Skin epidermis (tissue), 12 donors: ENCODE measurements at regions not wholly inside any gene's neighbourhood (a gene's known extent, or its start where the extent isn't known, plus 50 kb on each side); places are given as distances from the start of the nearest gene placed in this dataset.
A peak's percentile ranks its signal among the peaks of the same experiment; 100 is the strongest.

Experiments
- H3K27ac ChIP-seq, 21 experiments: fragments of 200-600 bp; sonication (generic) in 11 of 21; one replicate each; pipeline ENCODE4 v1.5.0; 2020; ENCODE audit warnings: mild to moderate bottlenecking in 3 of 21, inconsistent platforms in 2 of 21, moderate library complexity in 2 of 21
- H3K4me3 ChIP-seq, 7 experiments: fragments of 200-600 bp; sonication (generic) in 2 of 7; one replicate each; pipeline ENCODE4 v1.5.0; 2020; ENCODE audit warnings: inconsistent platforms in 2 of 7, mild to moderate bottlenecking in 2 of 7, moderate library complexity in 1 of 7

DNA sequence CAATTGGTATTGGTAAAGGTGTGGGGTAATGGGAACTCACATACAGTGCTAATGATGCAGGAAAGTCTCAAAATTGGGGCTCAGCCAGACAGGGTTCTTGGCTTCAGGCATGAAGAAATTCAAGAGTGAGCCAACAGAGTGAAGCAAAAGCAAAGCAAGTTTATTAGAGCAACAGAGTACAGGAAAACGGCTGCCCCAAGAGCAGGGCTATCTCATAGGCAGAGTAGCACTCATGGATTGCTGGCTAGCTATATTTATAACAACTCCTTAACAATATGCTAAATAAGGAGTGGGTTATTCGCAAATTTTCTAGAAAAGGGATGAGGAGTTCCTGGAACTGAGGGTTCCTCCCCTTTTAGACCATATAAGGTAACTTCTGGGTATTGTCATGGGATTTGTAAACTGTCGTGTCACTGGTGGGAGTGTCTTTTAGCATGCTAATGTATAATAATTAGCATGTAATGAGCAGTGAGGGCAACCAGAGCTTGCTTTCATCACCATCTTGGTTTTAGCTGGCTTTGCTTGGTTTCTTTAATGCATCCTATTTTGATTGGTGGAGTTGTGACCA lies 233.8 kb upstream of the NOL4 start:
- no peak overlapping the region for H3K4me3 ChIP-seq
- no peak overlapping the region for H3K27ac ChIP-seq

DNA sequence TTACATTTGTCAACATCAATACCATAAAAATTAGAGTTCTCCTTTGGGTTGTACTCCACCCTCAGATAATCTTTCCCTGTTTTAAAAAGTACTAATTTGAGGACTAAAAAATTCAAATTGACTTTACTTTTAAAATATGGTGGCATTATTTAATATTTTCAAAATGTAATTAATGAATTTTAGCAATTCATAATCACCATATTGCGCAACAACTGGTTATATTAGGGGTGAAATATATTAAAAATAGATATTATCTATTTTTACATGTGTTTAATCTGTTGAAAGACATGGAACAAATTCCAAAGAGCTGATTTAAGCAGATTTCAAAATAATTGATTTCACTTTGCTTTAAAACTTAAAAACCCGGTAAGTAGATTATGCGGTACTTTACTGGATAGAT lies 236.6 kb upstream of the NOL4 start:
- Histone ChIP-seq H3K27ac (no peak overlapping the region), H3K4me3 (no peak overlapping the region)

DNA sequence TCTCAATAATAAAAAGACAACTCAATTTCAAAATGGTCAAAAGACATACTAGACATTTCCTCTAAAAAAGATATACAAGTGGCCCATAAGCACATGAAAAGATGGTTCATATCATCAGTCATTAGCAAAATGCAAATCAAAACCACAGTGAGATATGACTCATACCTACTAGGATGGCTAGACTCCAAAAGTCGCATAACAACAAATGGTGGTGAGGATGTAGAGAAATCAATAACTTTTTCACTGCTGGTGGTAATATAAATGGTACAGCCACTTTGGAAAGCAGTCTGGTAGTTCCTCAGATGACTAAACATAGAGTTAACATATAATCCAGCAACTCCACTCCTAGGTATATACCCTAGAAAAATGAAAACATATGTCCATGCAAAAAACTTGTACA lies 242.3 kb upstream of the NOL4 start:
- Histone ChIP-seq H3K27ac (no peak overlapping the region), H3K4me3 (no peak overlapping the region)

DNA sequence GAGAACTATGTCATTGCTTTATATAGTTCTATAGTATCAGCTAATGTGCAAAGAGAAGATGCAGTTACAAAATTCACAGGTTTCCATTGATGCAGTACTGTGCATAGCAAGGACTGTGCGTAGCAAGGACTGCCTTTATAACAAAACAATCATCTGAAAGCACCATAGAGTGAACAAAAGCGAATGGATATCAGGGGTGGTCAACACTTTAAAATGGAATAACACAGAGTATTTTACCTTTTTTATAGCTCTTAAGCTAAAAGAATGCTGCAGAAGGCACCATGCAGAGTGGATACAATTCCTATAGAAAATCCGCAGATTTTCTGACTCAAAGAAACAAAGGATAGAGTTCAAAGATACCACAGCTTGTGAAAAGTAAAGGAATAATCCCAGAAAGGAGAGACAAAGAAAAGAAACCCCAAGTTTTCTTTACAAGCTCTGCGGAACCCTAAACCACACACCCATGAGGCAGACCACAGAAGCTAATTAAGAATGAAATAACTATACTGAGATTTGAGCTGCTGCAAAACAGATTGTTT lies 229.9 kb upstream of the DTNA start:
- H3K4me3 ChIP-seq: no peak overlapping the region
- no peak overlapping the region for H3K27ac ChIP-seq

DNA sequence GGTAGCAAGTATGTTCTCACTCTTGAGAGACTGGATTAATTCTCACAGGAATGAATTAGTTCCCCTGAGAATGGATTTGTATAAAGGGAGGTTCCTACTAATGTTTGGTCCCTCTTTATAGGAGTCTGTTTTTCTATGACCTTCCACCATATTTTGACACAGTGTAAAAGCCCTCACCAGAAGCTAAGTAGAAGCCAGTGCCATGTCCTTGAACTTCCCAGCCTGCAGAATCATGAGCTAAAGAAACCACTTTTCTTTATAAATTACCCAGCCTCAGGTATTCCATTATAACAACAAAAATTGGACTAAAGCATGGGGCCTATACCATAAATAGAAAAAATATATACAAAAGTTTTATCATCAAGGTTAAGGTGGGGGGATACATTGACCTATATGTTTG lies 227.9 kb upstream of the DTNA start:
- H3K4me3 ChIP-seq: no peak overlapping the region
- no peak overlapping the region for H3K27ac ChIP-seq

DNA sequence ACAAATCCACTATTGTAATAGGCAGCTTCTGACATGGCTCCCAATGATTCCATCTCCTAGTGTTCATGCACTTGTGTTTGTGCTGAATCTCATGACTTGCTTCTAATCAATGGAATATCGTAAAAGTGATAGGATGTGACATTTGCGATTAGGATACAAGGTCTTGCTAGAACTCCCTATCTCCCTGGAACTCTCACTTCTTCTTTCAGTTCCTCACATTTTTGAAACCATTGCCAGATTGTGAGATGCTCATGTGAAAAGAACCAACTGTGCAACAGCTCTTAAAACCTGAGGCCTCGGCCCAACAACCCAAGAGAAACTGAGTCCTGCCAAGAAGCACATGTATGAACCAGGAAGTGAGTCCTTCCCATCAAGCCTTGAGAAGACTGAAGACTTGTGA lies 226.9 kb upstream of the DTNA start:
- Histone ChIP-seq H3K4me3 (no peak overlapping the region), H3K27ac (no peak overlapping the region)

DNA sequence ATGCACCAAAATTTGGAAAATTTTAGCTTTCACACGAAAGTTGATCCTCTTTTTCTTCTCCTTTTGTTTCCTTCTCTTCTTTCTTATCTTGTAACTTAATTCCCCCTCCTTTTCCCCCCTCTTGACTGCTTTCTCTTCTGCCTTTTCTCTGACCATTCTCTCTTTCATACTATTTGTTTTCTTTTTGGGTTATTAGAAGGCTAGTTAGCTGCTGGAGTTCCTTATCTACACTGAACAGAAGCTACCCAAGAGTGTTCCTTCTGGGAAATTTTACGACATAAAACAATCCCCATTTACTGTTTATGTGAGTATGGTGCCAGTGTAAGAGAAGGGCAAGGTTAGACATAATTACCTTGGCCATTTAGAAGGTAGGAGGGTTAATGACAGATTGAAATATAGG lies 218.4 kb upstream of the DTNA start:
- Histone ChIP-seq H3K4me3 (no peak overlapping the region), H3K27ac (no peak overlapping the region)

DNA sequence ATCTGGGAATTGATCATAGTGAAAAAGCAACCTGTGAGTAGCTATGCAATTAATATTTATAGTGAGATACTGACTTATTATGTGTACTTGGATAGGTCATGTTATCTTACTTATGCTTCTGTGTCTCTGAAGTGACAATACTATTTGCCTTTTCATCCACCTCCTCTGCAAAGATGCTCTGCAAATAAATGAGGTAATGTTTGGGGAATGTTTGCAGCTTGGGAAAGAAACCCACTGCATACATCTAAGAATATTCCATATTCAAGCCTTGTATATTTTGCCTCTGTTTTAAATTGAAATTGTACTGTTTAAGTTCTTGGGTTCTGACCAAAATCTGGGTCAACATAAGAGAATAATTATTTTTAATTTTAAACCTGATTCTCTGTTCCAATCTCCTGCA lies 217.4 kb upstream of the DTNA start:
- H3K4me3 ChIP-seq: peak overlapping the region in 1 of 7 experiments; percentile 40

DNA sequence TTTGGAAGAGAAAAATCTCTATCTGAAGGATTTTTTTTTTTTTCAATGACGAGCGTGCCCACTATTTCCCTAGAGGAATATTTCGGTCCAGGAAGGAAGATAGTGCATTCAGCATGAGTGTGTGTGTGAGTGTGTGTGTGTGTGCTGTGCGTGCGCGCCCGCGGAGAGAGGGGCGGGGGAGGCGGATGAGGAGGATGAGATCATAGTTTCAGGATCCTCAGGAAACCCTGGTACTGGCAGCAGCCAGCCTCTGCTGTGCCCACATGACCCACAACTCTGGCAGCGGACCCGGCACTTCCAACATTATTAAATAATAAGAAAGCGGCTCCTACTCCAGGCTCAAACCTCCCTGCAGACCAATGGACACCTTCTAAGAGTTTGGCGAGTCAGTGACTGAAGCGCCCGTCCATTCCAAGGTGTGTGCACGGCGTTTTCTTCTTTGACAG lies 217.0 kb upstream of the DTNA start:
- H3K4me3 ChIP-seq: peak overlapping the region; percentile 7 to 45 (median 30)
- H3K27ac ChIP-seq: peak overlapping the region in 4 of 21 experiments; percentile 19 to 62 (median 38)

More for the DNA sequence above, 217.4 kb upstream of the DTNA start:
- H3K27ac ChIP-seq: no peak overlapping the region

DNA sequence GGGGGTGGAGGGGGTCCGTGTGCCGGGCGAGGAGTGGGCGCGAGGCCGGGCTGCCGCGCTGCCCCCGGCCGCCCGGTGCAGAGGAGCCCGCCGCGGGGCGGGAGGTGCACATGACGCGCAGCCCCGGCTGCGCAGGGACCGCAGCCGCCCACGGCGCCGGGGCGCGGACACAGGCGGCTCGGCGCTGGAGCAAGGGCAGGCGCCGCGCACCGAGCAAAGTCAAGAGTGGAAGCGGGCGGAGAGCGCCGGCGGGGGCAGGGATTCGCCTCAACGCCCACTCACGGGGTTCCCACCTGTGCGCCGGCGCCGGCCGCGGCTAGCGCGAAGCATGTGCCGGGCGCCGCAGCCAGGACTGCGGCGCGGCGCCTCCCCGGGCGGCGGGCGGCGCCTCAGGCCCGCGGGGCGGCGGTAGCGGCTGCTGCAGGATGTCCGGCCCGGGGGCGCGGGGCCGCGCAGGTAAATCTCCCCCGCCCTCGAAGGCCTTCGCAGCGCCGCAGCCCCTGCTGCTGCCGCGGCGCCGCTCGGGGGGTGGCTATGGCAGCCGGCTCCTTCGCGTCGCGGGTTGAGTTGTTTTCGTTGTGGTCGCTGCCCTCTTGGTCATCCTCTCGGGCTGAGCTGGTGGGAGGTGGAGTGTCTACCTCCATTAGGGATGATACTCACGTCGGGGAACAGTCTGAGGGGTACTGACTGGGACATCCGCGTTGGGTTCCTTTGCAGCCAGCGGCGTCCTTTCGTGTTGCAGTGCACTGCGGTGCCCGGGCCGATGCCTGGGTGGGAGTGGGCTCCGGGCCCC lies 216.3 kb upstream of the DTNA start:
- H3K27ac ChIP-seq: peak overlapping the region in 4 of 21 experiments; percentile 19 to 62 (median 38)
- H3K4me3 ChIP-seq: peak overlapping the region; percentile 7 to 45 (median 30)

DNA sequence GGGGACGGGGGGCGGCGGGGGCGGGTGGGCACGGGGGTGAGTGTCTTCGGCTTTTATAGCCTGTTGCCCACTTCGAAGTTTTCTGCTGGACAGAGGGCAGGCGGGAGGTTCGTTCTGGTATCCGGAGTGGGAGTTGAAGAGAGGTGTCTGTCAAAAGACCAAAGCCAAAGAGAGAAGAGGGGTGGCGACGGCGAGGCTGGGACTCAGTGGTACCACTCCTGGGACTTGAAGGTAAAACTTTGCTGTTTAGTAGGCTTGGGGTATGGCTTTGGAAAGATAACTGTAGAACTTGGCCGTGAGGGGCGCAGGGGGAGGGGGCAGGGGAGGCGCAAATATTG lies 215.8 kb upstream of the DTNA start:
- Histone ChIP-seq H3K4me3 (peak overlapping the region in 4 of 7 experiments; percentile 30 to 45 (median 36)), H3K27ac (peak overlapping the region in 1 of 21 experiments; percentile 1)

DNA sequence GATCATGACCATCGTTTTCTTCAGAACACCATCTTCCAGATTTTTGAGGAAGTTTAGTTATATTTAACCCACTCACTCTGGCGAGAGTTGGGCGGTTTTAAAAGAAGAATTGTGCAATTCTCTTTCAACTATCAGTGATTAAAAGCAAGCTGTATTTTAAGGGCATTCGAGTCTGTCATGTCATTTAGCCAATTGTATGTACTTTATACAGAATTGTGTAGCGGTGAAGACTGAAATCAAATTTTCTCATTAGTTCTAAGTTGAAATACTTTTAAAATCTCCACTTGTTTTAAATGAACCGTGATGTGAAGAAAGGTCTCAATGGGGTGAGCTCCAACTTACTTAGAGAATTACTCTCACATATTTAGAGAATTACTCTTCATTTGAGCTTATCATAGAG lies 214.6 kb upstream of the DTNA start:
- H3K27ac ChIP-seq: no peak overlapping the region

DNA sequence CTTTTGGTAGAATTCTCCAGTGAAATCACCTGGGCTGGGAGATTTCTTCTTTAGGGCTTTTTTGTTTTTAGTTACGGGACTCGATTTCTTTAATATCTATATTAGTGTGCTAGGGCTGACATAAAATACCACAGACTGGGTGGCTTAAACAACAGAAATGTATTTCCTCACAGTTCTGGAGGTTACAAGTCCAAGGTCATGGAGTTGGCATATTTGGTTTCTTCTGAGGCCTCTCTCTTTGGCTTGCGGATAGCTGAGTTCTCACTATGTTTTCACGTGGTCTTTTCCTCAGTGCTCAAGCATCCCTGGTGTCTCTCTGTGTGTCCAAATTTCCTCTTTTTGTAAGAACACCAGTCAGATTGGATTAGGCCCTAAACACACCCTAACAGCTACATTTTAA lies 208.5 kb upstream of the DTNA start:
- no peak overlapping the region for H3K27ac ChIP-seq
- H3K4me3 ChIP-seq: no peak overlapping the region

More for the DNA sequence above, 214.6 kb upstream of the DTNA start:
- no peak overlapping the region for H3K4me3 ChIP-seq

DNA sequence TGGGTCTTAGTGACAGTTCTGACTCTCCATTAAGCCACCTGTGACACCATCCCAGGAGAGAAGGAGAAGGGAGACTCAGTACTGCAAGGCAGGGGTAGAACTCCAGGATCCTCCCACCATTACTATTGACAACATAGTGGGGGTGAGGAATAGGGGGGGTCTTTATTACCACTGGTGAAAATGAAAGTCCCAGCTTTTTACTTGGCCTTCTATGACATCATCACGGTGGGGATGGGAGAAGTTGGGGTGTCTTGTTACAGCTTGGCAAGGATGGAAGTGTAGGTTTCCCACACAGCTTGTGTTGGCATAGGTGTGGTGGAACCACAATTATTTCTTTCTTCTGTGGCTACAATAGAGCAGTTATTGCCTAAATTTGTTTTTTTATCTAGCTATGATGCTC lies 203.9 kb upstream of the DTNA start:
- no peak overlapping the region for H3K4me3 ChIP-seq
- no peak overlapping the region for H3K27ac ChIP-seq

DNA sequence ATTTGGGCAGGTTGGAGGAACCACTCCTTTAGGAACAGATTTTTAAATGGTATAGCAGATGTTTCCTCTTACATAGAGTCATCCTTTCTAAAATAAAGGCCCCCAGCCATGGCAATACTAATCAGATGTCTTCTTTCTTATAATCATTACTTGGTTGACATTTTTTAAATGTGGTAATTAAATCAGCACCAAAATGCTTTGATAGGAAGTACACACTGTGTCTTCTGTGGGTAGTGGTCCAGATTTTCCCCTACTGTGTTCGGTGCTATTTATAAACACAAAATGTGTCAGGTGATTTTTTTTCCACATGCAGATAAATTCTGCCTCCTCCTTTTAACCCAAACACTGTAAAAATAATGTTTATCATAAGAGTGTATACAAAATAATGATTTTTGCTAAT lies 200.9 kb upstream of the DTNA start:
- Histone ChIP-seq H3K27ac (no peak overlapping the region), H3K4me3 (no peak overlapping the region)

DNA sequence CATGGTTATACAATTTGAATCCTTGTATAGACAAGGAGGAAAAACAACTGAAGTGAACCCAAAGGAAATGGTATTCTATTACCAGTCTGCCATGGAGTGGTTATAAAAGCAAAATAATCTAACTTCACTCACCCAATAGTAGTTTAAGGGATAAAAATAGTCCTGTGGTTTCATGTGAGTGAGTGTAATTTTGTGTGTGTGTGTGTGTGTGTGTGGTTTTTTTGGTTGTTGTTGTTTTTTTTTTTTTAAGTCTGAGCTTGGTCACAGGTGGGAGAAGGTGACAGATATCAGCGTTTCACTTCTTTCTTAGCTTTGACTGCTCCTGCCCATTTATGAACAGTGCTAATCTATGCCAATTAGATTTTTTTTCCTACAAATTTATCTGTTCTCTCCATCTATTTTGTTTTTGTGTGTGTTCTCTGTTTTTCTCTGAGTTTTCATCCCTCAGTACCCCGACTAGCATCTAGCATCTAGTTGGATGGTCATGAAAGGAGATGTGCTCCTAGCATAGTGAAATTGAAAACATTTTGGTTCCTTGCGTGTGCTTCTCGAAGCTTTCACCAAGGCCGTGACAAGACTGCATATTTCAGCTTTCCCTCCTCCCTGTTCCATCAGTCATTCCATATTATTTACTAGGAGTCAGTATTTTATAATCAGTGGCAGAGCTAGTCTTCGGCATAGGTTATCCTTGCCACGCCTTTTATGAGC lies 200.1 kb upstream of the DTNA start:
- Histone ChIP-seq H3K4me3 (no peak overlapping the region), H3K27ac (no peak overlapping the region)

DNA sequence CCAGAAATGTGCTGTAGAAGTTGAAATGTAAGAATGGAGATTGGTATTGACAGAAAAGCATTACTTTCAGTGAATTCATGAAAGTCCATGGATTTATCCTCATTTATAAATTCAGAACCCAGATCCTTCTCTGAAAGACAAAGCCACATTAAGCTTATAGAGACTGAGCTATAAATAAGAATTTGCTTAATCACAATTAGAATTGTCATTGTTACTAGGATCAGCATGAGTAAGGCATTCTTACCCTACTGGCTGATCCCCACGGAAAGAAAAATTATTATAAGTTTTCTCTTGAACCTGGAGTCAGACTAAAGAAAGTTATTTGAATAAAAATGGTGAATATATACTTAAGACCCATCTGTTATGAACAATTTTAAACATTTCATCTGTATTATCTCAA lies 199.2 kb upstream of the DTNA start:
- Histone ChIP-seq H3K4me3 (no peak overlapping the region), H3K27ac (no peak overlapping the region)

DNA sequence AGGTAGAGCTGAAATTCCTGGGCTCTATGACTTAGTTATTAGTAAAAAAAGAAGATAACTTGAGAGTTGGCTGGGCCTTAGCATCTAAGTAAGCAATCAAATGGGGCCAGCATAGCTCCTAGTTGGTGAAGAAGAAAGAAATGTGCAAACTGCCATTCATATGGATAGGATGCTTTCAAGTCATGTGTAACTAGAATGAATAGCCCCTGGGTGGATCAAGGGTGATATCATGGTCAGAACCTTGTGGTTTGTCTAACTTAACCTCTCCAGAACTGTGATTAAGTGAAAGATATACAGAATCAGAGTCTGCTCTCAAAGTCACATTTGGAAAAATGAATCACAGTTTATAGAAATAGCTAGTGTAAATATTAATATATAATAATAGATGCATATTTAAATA lies 198.7 kb upstream of the DTNA start:
- no peak overlapping the region for H3K4me3 ChIP-seq
- no peak overlapping the region for H3K27ac ChIP-seq

DNA sequence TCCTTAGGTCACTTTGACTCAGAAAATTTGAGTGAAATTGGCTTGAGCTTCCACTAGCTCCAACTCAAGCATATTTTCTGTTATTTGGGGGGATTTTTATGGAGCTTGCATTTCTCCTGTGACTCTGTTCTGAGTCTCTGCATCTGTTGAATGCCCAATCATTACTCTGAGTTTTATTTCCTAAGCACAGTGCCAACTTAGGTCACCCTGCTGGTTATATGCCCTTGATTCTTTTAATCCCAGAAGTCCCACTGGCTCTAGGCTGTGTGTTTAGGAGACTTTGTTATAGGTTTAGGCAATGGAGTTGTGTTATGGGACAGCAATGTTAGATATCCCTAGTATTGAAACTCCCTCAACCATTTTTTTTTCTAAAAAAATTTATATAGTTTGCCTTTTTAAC lies 198.2 kb upstream of the DTNA start:
- Histone ChIP-seq H3K4me3 (no peak overlapping the region), H3K27ac (no peak overlapping the region)

DNA sequence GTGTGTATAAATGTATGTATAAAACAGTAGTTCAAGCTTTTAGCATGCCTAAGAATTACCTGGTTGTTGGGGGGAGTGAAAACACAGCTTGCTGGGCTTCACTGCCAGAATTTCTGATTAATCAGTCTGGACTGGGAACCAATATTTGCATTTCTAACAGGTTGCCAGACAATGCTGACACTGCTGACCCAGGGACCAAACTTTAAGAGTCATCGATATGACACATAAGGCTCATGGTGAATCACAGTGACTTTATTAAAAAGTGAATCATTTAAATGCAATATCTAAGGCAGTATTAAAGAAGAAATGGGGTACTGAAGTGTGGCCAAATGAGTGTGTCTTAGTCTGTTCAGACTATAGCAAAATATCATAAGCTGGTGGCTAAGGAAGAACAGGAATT lies 195.9 kb upstream of the DTNA start:
- H3K4me3 ChIP-seq: no peak overlapping the region
- H3K27ac ChIP-seq: no peak overlapping the region

DNA sequence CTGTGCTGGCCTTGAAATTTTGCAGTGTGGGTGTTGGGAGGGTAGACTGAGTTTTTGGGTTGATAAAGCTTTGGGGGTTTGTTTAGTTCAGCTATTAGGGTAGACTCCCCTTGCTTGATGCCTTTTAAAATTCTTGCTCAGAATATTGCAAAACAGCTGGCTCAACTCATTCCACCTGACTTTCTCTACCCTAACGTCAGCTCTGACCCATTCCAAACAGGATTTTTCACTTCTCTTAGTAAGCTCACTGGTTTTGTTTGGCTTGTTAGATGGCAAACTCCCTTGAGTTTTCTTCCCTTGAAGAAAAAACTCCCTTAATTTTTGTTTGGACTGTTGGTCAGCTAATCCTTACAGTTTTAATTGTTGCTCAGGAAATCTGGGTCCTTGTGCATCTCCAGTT lies 195.1 kb upstream of the DTNA start:
- no peak overlapping the region for H3K27ac ChIP-seq

More for the DNA sequence above, 195.1 kb upstream of the DTNA start:
- H3K4me3 ChIP-seq: no peak overlapping the region
